Stimulated activated CD8-positive, alpha-beta memory T cell treated with anti-CD3 and anti-CD28 coated beads, Interleukin-2, amount 100 ng/mL, for 1 hour (primary cell): ENCODE measurements at regions not wholly inside any gene's neighbourhood (a gene's known extent, or its start where the extent isn't known, plus 50 kb on each side); places are given as distances from the start of the nearest gene placed in this dataset.

Experiments
- DNase-seq, 2 donors: peaks; one replicate each; pipeline ENCODE4 v3.0.0-alpha.2; 2020; ENCODE audit warnings: low read depth in 2 of 2

GRCh38 chr10:20988357-20988983 is 91.4 kb upstream of the NEBL start:
- no peak for DNase-seq

DNA sequence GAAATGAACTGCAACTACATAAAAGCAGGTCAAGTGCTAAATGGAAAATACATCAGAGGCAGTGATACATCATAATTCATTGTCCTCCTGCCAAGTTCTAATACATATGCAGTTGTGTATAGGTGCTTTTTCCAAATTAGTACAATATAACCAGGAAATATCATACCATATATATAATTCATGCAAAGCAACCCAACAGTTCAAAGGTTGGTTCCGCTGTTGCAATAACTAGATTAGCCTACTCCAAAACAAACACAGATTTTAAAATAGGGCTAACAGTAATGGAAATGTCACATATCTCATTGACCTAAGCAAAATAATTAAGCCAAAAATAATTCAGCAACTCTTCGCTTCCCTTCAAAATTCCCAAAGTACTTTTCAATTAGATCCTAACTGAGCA is 88.9 kb upstream of the NEBL start:
- no peak for DNase-seq

- DNase-seq, result no peak
These were observed 87.6 kb upstream of the NEBL start for GRCh38 chr10:20984662-20985061.

DNA sequence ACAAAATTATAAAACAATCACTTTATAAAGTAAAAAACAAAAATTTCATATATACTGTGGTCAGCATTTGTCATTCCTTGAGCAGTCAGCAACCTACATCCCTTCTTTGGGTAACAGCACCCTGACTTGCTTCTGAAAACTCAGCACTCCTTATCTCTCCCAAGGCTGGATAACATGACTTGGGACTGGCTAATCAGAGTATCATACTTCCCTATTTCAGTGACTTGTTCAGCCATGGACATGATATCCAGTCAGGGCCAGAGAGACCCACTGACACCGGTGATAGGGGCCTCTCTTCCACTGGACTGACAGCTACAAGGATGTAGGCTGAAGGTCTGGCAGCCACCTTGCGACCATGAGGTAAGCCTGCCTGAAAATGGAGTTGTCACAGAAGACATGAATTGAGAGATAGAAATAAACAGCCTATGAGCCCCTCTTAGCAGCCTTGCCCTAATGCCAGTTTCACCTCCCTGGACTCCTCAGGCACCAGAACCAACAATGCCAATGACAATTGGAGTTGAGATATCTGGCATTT is 84.4 kb upstream of the NEBL start:
- no peak for DNase-seq

DNA sequence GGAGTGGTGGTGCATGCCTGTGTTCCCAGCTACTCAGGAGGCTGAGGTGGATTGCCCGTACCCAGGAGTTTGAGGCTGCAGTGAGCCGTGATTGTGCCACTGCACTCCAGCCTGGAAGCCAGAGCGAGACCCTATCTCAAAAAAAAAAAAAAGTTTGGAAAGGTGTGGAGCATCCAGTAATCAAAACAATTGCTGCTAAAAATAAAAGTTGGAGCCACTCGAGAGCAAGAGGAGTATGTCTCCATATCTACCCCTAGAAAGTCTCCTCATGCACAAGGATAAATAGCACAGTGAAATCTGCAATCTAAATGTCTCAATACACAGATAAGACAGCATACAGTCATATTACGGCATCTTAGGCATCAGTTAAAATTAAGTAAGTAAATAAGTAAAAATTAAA is 81.5 kb upstream of the NEBL start:
- DNase-seq, result no peak

GRCh38 chr10:20977300-20977699 is 80.2 kb upstream of the NEBL start:
- no peak for DNase-seq

DNA sequence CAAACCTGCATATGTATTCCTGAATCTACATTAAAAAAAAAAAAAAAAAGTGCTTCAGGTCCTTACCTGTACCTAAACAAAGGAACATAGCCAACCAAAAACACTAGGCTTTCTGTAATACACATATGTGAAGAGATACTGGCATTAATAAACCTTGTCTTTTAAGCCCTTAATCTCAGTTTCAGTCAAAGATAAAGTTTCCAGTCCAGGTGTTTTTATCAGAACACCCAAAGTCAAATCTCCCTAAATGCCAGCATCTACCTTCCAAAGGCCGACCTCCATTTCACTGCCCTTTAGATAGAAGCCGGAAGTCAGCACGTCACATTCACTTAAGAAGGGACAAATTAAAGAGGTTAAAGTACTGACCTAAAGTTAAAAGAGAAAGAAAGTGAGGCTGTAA is 79.8 kb upstream of the NEBL start:
- no peak for DNase-seq

DNA sequence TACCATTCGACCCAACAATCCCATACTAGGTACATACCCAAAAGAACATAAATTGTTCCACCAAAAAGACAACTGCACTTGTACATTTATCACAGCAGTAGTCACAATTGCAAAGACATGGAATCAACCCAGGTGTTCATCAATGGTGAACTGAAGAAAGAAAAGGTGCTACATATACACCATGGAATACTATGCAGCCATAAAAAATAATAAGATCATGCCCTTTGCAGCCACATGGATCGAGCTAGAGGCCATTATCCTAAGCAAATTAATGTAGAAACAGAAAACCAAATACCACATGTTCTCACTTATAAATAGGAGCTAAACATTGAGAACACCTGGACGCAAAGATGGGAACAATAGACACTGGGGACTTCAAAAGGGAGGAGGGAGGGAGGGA is 79.3 kb upstream of the NEBL start:
- no peak for DNase-seq

DNA sequence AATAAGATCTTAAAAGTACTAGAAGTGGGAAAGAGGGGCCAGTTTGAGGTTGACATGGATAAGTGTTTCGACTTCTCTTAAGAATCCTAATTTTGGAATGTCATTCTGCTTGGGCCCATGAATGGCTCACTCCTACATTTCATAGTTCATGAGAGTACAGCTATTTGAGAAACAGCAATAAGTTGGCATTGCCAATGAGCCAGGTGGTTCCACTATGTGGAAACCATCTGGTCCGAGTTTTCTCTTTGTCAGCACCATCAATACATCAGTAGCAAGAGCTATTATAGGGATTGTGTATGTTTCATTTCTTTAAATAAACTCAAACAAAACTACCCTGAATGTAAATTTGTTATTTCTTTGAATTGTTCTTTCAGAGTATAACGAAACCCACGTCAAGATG is 78.1 kb upstream of the NEBL start:
- no peak for DNase-seq

DNA sequence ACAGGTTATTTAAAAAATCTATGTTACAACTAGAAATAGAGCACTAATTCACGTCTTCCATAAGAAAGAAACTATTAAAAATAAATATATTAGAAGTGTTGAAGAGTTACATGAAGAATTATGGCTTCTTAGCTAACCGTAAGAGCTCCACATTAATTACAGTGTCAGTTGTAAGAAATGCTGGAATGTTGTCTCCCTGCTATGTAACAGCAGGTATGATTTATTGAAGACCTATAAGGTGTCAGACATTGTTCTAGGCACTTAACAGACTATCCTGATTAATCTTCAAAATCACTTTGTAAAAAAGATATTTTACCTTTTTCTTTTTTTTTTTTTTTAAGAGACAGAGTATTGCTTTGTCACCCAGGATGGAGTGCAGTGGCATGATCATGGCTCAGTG is 75.8 kb upstream of the NEBL start:
- DNase-seq, result no peak

GRCh38 chr10:20971901-20972300 is 74.8 kb upstream of the NEBL start:
- no peak for DNase-seq

DNA sequence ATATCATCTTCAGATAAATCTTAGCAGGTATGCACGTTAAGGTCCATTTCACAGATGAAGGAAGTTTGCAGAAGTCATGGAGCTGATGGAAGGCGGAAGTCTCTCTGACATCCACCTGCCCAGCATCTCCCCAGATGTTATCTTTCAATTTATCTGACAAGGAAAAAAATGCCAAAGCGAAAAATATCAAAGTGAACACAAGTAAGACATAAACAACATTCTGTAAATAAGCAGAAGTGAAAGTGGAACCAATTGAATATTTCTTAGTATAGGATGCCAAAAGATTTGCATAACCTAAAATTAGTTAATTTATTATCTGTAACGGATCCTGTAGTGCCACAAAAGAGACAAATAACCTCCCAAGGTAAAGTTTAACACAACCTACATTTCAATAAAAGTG is 73.6 kb upstream of the NEBL start:
- DNase-seq, result no peak

DNA sequence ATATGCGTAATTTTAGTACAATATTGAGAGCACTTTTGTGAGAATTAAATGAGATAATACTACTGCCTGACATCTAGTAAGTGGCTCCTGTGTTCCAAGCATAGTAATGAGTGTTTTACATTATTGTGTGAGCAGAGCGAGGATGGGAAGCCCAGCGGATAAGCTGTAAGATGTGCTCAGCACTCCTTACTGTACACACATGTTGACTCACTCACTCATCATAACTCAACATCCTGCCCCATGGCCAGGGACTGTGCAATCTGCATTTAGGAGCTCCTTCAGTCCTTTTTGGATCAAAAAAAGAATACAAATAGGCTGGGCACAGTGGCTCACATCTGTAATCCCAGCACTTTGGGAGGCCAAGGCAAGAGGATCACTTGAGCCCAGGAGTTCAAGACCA is 72.9 kb upstream of the NEBL start:
- DNase-seq, result no peak

DNA sequence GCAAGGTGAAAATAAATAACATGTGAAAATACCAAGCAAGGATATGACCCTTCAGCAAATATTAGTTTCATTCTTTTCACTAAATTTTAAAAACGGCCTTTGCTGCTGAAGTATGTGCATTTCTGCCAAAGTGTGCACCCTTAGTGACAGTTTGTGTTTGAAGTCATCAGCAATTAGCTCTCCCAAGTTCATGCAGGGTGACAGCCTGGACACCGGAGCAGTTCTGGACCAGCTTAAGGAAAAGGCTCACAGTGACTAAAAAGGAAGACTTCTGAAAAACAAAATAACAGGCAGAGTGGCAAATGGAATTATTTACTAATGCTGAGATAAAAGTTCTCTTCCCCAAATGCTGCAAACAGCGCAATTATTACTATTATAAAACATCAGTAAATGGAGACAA is 69.3 kb upstream of the NEBL start:
- DNase-seq, result no peak

- no peak for DNase-seq
These were observed 66.8 kb upstream of the NEBL start for GRCh38 chr10:20963721-20964595.

- DNase-seq, result no peak
These were observed 65.9 kb upstream of the NEBL start for GRCh38 chr10:20963056-20963455.

DNA sequence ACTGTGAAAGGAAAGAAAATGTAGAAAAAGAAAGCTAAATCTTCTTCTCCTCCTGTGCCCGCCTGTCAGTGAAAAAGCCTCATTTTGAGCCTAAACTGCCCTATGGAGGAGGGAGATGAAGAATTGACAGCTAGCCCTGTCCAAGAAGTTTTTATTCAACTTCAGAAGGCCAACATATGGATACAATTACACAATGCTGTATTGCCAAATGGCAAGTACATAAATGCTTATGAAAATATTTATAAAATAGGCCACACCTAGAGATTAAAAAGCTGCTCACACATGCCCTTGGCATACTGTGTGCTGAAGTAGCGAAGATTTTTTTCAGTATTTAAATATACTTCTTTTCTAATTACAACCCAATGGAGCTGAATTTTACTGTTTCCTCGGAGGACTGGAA is 65.1 kb upstream of the NEBL start:
- DNase-seq, result no peak

GRCh38 chr10:20959242-20959641 is 62.1 kb upstream of the NEBL start:
- DNase-seq, result no peak

- no peak for DNase-seq
These were observed 61.7 kb upstream of the NEBL start for GRCh38 chr10:20958764-20959163.

DNA sequence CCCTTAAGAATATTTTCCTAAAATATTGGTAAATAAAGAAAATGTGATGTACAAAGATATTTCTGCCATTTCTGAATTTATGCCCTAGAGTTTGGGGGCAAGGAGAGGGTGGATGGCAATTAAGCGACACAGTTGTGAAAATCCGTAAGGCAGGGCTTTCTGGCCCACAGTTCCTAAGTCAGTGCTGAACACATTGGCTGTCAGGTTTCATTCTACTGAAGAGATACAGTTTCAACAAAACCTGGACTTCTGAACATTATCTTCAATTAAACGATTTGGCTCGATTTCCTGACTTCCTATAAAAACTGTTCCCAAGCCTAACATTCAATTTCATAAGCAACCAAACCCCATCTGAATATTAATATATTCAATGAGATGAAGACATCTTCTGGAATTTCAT is 61.1 kb upstream of the NEBL start:
- DNase-seq, result no peak

DNA sequence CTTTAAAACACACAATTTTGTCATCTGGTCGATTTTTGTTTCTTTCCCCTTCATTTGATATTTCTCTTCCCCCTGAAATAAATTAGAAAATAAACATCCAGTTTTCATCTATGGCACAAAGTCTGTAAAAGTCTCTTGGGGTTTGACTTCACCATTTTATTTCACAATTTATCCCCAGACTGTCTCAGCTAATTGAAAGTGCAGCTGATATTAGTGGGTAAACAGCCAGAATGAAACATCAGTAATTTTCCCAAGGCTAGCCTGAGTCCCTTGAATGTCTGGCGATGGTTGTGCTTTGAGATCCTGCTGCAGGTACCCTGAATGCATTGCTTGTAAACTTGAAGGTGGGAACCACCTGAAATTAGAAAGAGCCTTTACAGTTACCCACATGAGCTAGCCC is 60.6 kb upstream of the NEBL start:
- no peak for DNase-seq

GRCh38 chr10:20956843-20957242 is 59.7 kb upstream of the NEBL start:
- DNase-seq, result no peak

- DNase-seq, result no peak
These were observed 58.3 kb upstream of the NEBL start for GRCh38 chr10:20955355-20955893.
